ENCODE measurements at regions not wholly inside any gene's neighbourhood (a gene's known extent, or its start where the extent isn't known, plus 50 kb on each side); places are given as distances from the start of the nearest gene placed in this dataset.
"Not testable (repeated sequence)": the region's sequence is repeated elsewhere in the genome, so short reads cannot be mapped to it uniquely, and the experiment has no call there.

DNA sequence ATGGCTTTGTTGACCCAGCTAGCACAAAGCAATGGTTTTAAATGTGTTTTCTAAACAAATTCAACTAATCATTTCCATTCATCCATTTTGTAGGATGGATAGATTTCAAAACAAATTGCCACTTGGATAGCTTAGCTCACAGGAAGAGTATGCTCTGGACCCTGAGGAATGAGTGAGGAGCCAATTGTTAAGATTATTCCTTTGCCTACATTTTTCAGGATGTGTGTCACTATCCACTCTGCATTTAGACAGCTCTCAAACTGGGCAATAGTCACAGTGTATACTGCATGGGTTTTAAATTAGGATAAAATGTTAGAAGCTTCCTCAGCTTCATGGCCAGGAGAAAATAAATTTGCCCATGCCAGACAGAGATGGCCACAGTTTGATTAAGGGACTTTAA is 605.6 kb upstream of the TEX47 start:
- no peak for DNase-seq

DNA sequence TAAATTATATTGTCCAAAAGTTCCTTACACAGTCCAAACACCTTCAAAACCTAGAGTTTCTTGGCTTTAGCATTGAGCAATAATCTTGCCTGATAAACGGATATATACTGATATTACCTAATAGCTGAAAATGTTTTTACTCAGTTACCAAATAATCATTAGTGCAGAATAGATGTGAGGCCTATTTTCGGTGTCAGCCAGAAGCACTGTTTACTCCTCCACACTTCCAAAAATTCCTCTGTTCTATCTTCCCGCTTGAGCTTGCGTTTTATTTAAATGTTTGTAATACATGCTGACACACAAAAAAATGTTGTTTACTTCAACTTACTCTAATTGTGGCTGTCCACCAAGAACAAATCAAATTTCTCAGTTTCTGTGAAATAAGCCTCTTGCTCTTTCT is 606.2 kb upstream of the TEX47 start:
- DNase-seq: no peak

DNA sequence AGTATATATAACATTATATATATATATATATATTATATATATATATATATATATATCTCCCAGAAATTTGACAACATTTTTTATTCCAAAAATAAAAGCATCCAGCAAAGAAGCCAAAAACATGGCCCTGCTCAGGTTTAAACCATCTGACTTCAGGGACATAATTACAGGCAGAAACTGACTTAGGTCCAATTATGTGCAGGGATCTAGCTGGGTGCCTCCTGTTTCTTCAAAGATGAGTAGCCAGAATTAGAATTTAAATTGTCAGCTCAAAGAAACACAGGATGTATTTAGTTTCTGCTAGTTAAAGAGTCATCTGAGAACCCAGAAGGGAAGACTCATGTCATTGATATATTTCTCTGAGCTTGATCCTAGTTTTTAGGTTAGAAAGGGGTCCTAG is 656.4 kb upstream of the TEX47 start:
- DNase-seq: no peak

DNA sequence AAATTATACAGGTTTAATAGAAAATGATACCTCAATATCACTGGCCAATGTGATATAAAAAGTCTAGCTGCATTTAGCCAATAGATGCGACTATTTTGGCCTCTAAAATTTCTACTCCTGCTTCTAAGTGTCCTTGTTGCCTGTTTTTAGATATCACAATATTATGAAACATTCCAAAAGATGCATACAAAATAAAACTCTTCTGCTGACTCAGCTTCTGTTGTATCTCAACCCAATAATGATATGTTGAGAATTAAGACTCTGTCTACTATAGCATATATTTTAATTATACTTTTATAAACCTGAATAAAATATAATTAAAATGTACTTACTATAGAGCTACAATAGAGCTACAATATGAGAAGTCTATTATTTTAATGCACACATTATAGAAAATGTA is 661.0 kb upstream of the TEX47 start:
- DNase-seq: no peak

DNA sequence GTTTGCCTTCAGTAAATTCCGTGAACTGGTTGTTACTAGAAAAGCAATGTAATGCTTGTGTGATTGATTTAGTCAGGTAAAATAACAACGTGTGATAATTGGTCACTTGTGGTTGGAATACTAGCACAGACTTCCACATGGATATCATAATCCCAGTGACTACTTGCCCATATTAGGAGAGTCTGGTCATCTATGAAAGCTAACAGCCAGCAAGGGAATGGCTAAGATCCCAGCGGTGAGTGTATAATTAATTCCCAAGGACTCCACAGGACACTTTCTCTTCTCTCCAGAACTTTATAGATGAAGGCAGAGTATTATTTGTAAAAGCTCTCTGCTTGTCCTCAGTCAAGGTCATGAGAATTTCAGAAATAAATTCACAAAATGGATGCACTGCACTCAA is 662.6 kb upstream of the TEX47 start:
- DNase-seq: peak; percentile 3

DNA sequence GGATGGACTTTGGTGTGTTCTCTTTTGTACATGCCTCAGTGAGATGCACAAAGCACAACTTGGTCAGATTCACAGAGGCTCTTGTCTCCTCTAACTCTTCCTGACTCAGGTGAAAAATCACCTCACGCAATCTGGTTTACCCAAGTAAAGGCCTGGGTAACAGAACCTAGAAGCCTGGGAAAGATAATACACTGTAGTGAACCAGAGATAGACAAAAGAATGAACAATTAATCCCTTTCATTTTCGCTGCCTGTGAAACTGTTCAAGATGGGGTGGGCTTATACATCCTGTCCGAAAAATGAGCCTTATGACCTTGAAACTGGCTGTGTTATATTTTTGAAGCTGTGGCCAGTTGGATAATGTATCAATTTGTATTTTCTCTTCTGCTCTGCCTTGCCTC is 678.9 kb upstream of the TEX47 start:
- no peak for DNase-seq

DNA sequence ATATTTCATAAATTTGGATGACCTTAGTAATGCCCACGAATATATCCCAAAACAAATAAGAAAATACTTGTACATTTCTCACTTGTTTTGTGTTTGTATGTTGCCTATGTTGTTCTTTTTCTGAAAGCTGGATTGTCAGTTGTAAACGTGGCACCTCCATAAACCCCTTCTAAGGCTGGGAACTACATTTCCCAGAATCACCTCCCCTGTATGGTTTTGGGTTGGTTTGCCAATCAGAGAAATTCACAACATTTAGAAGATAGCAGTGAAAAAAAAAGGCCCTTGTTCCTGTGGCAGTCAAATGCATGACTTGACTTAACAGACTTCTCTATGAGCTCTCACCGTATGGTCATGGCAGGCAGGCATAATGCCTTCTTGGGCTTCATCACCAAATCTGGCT is 676.3 kb upstream of the STEAP1 start:
- DNase-seq: no peak

DNA sequence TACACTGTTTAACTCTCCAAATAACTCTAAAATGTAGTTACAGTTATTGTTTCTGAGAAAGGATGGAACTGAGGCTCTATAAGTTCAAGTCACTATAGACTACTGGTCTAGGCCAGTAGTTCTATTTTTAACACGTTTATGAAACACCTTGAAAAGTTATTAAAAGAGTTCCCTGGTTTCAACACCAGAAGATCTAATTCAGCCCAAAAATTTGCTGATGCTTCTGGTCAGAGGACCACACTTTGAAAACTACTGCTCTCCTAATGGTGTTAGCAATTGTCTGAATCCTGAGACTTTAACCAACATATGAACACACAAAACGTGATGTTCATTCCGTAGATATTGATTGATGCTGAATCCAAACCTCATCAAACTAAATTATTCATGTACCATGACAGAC is 658.6 kb upstream of the STEAP1 start:
- DNase-seq: peak; percentile 24

DNA sequence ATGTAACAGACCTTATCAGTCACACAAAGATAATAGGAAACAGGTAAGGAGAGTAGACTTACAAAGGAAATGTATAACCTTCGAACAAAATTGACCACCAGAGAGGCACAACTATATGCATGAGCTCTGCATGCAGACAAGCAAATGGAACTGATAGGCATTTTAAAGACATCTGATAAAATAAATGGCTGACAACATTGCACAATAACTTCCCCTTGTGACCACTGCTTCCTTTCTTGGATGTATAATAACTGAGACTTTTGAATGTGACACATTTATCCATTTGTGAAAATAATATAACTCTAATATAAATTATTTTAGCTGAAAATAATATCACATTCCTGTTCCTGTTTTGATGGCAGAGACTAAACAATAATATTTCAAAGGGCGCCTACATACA is 654.2 kb upstream of the STEAP1 start:
- DNase-seq: no peak

DNA sequence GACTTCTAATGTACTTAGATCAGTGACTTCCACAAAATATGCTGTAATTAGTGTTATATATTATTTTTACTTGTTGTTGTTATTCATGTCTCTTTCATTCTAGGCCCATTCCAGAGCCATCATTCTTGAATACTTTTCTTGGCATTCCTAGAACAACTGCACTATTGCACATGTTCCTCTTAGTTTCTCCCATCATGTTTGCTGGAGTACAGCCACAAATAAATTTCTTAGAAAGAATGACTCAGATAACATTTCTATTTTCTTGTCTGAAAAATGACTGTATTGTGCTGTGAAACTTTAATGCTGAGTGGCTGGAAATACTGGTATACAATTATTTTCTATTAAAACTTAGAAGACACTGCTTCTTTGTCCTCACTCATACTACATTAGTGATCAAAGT is 651.0 kb upstream of the STEAP1 start:
- DNase-seq: no peak

DNA sequence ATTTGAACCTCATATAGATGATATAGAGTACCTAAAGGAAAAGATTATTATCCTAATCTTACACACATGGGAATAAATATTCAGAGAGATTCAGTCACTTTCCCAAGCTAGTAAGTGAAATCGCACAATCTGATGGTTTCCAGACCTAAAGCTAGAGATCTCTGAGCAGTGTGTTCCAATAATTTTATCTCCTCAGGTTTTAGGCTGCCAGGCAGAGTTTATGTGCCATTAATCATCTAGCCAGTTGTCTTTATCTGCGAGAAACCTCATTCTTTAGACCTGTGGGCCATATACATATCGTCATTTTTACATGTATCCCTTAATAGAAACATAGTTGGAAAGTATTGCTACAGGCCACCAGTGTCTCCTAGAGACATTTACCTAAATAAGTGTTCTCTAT is 647.2 kb upstream of the STEAP1 start:
- no peak for DNase-seq

DNA sequence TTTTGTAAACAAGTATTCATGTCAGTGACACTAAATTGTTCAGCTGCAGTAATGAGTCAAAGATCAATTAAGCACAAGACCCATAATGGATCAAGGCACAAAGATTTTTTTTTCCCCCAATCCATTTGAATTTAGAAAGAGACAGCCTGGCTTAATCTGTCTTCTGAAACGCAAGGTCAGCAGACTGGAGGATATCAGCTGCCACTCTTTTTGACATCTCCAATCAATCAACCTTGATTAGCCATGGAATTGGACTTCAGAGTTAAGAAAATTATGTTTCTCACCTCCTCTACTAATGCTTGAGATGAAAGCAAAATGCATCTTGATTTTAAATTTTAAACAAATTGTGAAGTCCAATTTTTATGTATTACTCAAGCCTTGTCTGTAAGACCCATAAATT is 642.4 kb upstream of the STEAP1 start:
- DNase-seq: no peak

DNA sequence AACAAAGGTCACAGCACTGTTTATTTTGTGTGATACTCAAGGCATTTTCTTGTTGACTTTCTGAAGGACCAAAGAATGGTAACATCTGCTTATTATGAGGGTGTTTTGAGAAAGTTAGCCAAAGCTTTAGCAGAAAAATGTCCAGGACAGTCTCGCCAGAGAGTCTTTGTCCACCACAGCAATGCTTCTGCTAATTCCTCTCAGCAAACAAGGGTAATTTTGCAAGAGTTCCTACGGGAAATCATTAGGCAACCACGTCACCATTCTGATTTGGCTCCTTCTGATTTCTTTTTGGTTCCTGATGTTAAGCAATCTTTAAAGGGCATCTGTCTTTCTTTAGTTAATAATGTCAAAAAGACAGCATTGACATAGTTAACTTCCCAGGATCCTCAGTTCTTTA is 639.3 kb upstream of the STEAP1 start:
- no peak for DNase-seq

DNA sequence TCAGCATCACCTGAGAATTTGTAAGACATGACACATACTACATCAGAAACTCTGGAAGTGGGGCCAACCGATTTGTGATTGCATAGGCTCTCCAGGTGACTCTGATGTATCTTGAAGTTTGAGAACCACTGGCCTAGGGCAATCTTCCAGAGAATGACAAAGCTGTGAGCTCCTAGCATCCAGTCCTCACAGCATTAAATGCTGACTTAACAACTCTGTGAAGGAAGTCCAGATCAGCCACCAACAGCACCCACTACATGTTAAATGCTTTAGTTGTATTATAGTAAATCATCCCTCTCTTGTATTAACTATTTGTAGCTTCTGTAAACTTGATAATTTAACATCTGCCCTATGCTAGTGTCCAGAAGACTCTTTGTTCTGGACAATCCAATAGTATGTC is 636.5 kb upstream of the STEAP1 start:
- no peak for DNase-seq

DNA sequence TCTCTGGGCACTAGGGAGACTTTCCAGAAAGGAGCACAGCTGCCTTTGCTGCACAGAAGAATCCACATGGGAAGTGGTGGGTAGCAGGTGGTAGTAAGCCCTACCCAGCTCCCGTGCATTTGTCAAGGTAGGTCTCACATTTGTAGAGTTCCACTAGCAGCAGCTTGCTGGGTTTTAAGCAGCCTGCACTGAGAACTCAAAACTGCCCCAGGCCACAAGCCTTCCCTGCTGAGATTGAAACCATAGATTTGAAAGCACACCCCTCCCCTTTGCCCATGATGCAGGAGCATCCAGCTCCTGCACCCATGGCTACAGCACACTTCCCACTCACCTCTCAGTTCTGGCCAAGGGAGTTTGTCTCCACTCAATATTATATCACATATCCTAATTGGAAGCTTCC is 604.5 kb upstream of the STEAP1 start:
- DNase-seq: no peak

DNA sequence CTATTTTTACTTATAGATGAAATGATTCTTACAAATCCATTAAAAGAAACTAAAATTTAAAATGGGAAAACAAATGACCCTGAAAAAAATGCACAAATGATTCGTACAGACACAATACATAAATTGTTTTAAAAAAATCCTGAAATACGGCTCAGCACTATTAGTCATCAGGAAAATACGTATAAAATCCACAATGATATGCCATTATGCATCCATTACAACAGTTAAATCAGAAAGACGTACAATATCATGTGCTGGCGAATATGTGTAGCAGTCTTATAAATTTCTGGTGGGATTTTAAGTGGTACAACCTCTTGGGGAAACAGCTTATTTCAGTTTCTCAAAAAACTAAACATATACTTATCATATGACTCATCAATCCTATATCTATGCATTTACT is 600.1 kb upstream of the STEAP1 start:
- no peak for DNase-seq

DNA sequence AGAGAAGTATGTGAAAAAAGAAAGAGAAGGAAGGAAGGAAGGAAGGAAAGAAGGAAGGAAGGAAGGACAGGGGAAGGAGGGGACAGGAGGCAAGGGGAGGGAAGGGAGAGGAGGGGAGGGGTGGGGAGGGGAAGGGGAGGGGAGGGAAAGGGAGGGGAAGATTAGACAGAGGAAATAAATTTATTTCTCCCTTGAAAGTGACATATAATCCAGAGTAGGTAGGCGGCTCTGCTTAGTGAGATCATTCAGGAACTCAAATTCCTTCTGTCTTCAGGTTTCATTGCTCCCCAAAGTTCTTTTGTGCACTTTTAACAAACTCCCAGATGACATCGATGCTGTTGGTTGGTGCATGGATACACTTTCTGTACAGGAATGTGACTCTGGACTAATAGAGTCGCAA is 594.7 kb upstream of the STEAP1 start:
- DNase-seq: no peak

DNA sequence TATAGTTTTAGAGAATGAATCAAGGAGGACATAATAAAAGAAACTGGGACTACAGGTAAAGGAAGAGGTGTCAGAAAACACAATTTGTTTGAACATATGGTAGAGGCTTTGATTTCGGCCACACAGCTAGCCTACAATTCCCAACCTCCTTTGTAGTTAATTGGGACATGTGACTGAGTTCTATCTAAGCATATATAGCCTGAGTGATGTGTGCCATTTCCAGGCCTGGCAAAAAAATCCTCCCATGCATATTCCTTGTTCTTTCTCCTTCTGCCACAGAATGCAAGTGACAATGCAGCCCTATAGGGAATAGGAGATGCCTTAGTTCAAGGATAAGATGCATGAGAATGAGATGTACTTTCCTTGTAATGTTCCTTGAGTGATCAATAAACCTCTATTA is 590.7 kb upstream of the STEAP1 start:
- peak; percentile 7 for DNase-seq

DNA sequence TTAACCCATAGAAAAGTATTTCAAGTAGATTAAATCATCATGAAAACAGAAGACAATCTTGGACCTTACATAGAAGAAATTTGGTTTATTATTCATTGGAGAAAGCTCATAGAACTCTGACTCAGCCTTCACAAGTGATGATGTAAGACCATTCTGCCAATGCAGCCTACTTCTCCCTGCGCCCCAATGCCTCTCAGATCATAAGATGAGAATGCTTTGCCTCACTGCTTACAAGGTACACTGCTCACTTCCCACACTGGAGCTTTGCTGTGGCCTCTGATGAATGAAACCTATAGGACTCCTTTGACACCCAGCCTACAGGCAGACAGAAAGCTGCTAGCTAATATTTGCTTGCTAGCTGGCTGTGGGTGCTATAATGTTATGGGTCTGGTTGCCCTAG is 569.4 kb upstream of the STEAP1 start:
- no peak for DNase-seq

DNA sequence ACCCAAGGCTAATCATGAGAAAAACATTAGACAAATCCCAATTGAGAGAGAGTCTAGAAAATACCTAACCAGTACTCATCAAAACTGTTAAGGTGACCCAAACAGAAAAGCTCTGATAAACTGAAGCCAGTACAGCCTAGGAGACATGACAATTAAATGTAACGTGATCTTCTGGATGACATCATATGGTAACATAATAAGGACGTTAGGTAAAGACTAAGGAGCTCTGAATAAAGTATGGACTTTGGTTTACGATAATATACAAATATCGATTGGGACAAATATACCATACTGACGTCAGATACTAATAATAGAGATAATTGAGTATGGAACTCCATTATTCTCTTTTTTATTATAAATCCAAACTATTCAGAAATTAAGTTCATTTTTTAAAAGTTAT is 561.1 kb upstream of the STEAP1 start:
- DNase-seq: no peak

DNA sequence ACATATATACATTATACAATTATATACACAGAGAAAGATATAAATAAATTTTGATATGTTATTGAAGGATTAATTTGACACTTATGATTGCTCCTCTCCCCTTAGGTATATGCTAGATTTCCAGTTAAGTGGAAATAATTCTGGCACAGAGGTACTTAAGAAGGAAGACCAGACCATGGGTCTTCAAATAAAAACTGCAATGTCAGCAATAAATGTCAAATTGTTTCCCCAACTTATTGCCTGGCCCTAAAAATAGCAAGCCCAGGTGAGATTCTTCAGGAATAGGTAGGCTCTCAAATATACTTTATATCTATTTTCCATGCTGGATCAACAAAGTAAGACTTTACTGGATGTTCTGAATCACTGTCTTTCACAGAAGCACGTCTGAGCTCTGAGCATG is 551.3 kb upstream of the STEAP1 start:
- no peak for DNase-seq

DNA sequence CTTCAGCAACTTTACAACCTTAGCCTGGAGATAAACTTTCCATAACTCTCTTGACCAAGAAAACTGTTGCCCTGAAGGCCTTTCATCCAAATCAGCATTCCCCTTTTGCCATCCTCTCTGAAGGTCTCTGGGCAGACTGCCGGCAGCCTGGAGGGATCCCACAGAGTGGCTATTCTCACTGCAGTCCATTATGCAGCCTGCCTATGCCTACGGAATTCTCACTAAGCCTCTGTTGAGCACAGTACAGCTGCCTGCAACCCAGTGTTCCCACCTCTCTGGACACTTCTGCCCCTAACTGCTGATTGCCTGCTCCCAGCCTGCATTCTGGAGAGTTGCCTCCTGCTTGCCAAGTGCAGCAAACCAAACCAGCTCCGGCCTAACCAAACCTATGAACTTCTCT is 548.9 kb upstream of the STEAP1 start:
- no peak for DNase-seq

DNA sequence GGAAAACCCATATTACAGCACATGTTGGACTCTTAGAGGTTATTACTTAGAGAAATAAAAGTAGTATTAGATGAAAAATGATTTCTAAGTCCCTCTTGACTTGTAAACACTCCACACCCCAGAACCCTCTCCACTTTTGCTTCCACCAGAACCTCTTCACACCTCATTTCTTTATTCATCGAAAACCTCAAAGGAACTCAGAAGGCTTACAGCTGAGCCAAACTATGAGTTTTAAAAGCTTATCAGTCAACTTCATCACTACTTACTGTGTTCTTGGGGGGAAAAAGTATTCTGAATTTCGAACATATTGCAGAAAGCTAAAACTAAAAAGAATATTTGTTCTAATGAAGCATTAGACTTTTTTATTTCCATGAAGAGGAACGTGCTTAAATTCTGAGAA is 547.8 kb upstream of the STEAP1 start:
- no peak for DNase-seq

DNA sequence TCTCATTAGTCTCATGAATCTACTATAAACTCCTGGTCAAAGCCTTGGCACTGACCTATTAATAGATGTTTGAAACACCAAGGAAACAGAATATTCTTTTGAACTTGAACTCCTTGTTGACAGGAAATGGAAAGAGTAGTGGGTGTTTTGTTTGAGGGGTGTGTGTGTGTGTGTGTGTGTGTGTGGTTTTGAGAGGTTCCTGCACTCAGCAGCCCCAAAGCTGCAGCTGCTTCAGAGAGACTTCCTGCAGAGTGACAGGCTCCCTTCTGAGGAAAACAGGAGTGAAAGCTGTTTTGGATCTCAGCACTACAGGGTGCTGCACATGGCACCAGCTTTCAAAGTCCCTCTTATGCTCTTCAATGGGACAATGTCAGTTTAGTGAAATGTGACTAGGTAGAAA is 546.5 kb upstream of the STEAP1 start:
- peak; percentile 47 for DNase-seq

DNA sequence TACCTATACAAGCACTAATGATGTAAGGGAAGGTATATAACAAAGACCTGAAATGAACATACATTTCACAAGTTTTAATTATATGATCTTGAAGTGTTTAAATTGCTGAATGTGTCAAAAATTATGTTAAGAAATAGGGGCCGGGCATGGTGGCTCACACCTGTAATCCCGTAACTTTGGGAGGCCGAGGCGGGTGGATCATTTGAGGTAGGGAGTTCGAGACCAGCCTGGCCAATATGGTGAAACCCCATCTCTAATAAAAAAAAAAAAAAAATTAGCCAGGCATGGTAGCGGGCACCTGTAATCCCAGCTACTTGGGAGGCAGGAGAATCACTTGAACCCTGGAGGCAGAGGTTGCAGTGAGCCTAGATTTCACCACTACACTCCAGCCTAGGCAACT is 537.4 kb upstream of the STEAP1 start:
- not testable (repeated sequence) for DNase-seq

DNA sequence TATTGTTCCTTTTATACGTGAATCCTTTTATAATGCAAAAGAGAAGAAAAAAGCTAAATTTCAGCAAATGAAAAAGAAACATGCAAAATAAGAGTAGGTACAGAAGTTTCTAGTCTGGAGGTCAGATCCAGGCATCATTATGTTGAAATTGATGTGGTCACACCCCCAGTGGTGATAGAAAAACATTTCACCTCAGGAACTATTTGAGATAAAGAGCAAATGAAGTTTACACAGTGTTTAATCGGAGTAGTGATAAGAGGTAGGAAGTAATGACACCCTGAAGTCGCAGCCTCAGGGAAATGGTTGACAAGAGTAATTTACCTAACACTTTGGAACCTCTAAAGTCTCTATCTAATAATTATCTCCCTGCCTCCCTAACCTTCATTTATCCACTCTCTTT is 536.0 kb upstream of the STEAP1 start:
- DNase-seq: no peak
